Stimulated activated CD8-positive, alpha-beta memory T cell treated with anti-CD3 and anti-CD28 coated beads, Interleukin-7, amount 100 ng/mL, for 4 hours (primary cell): ENCODE measurements at regions not wholly inside any gene's neighbourhood (a gene's known extent, or its start where the extent isn't known, plus 50 kb on each side); places are given as distances from the start of the nearest gene placed in this dataset.

ENCODE experiments used
- DNase-seq, 2 donors: peaks; one replicate each; pipeline ENCODE4 v3.0.0-alpha.2; 2020; ENCODE audit warnings: low read depth in 2 of 2

DNA sequence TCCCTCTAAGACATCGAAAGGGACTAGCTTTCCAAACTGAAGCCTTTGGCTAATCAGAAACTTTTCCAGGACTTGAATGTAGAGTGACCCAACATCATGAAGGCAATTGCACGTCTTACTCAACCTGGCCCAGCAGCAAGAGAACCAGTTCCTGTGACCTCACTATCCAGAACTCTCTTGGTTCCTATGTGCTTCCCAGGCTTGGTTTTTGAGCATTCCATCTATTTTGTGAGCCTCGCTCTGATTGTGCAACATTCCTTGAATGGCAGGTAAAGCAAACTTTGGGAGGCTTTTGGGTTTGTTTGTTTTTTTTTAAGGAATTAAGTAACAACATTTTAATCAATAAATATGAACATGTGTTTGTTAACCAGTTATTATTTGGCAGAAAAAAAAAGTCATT lies 183.6 kb upstream of the EGLN3 start:
- no peak for DNase-seq

DNA sequence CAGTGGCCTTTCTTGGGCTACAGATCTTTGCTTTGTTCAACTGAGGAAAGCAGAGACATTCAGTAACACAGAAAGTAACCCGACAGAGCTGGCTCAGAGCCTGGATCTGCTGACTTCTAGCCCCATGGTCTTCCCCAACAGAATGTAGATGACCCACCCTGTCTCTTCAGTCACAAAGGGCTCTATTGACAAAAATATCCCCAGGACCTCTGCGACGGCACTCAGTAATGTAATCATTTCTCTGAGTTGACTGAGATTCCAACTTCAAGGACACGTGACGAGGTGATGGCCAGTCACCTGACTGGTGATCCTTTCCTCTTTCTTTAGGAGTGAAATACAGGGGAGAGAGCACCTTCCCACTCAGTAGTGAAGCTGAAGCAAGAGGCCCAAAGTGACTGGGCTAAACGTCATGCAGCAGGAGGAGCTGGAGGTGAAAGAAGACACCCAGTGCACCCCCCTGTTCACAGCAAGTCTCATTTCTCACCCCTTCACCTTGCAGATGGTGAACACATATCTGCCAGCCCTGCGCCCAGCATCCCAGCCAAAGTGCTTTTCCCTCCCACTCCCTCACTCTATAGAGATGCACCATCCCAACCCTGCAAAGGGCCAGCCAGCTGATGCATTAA lies 179.2 kb upstream of the EGLN3 start:
- DNase-seq = no peak

DNA sequence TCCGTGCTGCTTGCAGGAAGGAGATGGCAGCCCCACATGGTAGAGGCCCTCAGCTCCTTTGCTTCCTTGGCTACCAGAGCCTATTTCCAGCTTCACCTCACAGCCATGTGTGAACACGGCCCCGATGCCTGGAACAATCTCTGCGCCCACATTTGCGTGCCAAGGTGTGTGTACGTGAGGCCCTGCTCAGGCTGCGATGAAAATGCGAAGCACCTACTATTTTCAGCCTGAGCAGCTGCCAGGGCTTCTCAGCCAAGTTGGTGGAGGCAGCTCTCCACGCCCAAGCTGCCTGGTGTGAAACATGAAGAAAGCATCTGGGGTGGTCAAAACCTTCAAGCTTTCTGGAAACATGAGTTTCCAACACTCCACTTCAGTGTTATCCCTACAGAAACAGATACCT lies 177.8 kb upstream of the EGLN3 start:
- DNase-seq = no peak

DNA sequence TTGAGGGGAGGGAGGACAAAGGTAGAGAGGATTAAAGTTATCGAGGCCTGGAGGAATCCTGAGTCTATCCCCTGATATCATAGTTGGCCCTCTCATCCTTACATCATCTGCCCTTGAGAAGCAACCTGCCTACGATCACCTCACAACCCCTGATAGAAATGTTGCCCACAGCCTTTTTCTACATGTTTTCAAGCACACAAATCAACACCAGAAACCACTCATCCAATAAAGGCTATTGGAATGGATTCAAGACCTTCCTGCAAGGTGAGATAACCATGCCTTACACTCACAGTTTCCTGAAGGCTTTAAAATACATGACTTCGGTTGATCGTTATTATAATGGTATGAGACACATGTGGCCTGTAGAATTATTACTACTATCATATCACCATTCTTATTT lies 175.7 kb upstream of the EGLN3 start:
- no peak for DNase-seq

DNA sequence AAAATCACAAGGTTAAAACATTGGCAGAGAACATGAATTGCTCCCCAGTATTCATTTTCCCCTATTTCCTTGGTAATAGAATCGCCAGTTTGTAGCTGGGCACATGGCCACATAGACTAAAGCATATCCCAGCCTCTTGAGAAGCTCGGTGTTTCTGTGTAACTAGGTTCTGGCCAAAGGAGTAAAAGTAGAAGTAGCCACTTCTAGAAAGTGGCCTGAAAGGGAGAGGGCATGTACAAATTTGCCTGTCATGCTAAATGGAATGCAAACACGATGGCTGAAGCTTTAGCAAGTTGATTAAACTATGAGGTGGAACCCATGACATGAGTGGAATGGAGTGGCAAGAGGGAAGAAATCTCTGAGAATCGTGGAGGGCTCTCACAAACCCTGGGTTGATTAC lies 173.7 kb upstream of the EGLN3 start:
- no peak for DNase-seq

DNA sequence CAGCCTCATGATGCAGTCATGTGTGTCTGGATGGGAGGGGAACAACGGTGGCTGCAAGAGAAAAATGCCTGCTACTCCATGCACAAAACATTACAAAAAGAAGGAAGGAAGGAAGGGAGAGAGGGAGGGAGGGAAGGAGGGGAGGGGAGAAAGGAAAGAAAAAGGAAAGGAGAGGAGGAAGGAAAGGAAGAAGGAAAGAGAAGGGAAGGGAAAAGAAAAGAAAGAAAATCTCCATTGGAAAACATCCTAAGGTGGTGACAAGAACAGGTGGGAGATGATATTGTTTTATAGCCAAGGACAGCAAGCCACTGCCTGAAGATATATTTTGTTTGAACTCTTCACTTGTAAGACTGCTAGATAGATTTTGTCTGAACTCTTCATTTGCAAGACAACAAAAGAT lies 171.8 kb upstream of the EGLN3 start:
- DNase-seq = no peak

DNA sequence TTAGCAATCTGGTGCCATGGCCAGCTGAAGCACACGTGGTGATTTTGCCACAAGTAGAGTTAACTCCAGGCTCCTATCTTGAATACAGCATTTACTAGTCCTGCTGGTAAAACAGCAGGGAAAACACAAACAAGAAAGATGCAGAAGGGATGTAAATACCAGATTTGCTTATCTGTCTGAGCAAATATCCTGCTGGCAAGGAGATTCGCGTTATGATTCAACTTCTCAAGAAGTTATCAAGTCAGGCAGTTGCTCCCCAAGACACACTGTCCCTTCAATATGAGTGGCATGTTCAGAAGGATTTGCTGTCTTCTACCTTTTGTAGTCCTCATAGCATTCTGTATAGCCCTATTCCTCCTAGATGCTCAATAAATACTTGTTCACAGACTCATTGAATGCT lies 171.2 kb upstream of the EGLN3 start:
- DNase-seq = no peak

DNA sequence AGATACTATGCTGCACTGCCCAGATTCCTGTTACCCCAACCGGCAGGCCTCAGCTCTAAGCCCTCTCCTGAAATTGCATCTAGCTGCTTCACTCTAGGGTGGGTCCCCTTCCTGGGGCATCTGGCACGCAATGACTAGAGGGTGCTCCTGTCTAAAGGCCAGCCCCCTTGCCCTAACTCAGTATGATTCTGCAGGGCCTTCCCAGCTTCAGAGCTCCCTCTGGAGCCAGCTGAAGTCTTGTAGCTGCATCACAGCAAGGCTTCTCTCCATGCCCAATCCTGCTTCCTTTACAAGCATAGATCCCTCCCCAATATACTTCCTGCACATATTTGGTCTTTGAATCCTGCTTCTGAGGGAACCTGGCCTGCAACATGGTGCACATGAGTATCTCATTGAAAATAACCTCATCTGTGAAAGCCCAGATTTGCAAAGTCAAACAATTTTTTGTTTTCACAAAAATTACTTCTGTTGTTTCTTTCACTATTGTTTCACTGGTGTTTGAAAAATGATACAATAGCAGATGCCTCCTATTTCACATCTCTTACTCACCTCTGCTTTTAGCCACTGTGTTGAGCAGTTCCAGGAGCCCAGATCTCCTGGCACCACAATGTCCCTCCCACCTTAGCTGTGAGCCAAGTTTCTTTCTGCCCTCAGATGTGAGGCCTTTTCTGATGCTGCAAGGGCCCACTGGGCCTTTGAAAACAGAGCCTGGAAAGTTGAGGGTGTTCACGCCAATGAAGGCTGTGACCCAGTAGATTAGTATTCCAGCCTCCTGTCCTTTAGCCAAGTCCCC lies 169.5 kb upstream of the EGLN3 start:
- DNase-seq = no peak

DNA sequence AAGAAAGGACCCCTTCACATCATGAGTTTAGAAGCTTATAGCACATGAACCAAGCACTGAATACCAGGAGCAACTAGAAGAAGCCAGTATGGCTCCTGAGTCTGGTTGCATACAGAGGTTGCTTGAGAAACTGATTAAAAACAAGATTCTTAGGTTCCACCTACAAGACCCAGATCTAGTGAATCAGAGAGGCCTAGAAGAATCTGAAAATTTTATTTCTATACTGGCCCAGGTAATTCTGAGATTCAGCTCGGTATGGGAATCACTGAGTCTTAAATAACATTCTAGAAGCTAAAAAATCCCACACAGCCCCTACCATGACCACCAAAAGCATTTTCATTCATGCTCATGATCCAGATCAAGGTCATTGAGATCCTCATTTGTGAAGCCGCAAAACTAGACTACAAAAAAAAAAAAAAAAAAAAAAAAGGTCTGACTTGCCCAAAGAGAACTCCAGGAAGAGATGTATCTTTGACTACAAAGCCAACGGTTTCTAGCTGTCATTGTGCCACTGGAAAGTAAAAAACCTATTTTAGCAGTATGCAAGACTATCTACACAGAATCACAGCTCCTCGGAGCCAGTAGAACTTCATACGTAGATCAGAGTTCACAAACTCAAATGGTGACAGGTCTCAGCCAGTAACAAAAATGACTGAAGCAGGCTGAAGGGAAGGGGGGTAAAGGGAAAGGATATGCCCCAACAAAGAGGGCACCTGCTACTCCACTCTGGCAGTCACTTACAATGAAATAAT lies 168.4 kb upstream of the EGLN3 start:
- no peak for DNase-seq

DNA sequence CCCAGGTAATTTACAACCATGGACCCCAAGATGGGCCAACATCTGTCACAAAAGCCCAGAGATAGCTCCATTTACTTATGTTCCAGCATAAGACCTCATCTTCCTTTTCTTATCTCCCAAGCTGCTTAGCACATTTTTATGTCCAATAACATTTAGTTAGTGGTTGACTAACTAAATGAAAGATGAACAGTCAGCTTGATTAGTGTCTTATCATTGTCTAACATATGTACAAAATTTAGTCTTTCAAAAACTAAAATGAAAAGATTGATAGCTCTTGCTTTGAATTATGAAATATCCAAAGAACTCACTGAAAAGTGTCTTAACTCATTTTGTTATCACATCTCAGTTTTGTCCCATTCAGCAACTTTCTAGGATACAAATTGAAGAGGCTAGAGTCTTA lies 163.1 kb upstream of the EGLN3 start:
- DNase-seq = no peak

DNA sequence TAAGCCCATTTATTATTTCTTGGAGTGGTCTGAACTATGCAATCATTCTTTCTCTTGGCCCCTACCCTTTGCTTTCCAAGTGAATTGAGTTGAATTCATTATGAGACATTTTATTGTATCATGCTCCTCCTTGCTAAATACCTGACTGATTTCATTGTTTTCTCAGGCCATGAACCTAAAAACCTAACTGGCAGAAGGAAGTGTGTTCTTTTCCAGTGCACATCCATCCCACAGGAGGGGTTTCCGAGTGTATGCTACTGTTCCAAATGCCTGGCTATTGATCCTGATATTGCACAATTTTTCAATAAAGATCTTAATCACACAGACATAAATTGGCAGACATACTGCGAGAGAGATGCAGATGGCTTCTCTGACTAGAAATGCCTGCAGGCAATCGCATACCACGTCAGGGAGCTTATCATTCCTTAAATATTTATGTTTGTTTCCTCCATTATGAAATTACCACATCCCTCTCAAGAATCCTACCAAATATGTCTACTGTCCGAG lies 162.2 kb upstream of the EGLN3 start:
- no peak for DNase-seq

DNA sequence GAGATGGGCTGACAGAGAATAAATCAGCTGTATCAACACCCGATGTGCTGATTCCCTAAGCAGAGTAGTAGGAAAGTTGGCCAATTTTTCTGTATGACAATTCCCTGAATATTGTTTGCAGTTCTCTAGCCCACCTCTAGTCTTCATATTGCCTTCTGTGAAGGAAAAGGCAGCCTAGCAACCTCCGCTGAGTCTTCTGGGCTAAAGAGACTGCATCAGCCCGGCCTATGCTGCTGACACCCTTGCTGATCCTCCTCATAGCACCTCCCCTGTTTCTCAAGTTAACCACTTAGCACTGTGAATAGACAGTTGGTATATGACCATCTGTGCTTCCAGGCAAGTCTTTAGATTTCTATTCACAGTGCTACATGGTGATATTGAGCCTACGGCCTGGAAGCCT lies 161.1 kb upstream of the EGLN3 start:
- no peak for DNase-seq

DNA sequence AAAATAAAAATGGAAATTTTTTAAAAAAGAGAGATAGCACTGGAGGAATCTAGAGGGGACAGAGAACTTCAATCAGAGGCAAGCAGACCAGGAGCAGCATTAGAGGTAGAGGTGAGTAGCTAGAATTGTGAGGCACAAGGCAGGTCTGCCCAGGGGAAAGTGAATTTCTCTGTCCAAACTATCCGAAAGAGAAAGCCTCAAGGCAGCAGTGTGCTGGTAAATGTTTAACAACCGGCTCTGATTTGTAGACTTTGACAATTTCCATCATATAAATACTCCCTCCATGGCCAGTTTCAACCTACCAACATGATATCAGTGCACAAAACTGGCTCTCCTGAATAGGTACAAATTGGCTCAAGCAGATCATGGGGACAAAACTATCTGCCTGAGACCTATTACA lies 160.6 kb upstream of the EGLN3 start:
- DNase-seq = no peak

DNA sequence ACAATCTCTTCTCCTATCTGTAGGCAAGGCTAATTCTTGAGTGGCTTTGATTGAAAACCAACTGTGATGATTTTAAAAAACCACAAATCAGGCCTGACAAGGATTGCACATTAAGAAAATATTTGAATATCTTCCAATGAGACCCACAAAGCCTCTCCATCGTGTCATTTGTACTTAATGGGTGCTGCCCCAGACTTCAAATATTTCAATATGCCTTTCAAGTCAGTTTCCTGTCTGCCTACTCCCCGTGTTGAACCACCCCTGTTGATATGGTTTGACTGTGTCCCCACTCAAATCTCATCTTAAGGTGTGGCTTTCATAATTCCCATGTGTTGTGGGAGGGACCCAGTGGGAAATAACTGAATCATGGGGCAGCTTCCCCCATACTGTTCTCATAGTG lies 159.7 kb upstream of the EGLN3 start:
- DNase-seq = no peak

DNA sequence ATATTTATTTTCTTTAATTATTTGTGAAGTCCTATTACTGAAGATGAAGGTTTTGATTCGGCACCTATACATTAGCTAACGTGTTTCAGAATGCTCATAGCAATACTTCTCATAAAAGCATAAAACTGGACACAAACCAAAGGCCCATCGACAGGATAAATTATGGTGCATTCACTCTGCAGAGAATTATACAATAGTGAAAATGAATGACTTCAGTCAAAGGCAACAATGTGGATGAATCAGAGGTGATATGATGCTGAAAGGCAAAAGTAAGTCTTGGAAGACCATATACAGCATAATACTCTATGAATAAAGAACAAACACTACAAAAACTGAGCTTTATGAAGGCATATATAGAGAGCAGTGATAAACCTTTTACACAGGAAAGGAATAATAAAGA lies 156.6 kb upstream of the EGLN3 start:
- no peak for DNase-seq

DNA sequence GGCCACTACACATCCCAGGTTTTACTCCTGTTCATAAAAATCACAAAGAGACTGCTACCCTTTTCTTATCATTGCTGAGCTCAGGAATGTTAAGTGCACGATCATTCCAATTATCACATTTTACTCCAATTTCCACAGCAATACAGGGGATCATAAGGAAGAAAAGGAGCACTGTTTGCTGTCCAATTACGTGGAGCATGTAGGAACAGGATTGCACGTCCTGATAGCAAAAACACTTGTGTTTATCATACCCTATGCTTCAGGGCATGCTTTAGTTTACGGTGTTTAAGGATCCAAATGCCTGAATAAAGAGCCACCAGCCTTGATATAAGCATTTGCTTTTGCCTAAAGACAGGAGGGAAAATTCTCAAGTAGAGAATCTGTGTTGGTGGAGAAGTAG lies 155.4 kb upstream of the EGLN3 start:
- no peak for DNase-seq

DNA sequence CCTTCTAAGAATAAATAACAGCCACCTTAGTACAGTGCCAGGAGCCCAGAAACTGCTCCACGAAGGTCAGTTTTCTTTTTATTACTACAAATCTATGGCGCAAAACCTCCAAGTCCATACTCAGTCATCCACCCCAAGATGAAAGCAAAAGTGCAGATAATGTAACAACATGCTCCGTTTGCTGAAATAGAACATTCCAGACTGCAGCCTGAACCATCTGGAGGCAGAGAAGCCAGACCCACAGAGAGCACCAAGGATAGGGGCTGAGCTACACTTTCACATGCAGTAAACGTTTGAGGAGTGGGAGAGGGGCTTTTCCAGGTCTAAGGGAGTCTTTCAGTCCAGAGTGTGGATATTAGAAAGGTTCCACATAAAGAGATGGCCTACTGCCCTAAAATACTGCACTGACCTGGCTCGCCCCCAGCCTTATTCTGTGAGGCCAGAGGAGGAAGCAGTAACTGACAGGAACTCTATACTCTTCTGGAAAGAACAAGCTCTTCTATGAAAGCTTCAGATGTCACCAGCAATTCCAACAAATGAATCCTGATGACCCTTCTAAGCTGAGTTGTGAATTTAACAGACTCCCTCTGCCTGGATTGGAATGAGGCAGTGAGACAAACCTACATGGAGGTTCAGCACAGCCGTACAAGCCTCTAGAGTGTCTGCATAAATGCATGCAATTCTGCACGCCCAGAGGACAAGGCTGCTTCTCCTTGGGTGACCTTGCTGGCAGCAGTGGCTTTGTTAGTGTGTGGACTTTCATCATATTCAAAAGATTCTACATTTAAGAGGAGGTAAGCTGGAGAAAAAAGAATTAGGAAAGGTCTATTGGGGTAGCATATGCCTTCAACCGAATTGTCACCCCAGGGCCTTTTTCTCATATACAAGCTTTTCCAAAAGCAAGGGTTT lies 153.9 kb upstream of the EGLN3 start:
- DNase-seq = no peak

DNA sequence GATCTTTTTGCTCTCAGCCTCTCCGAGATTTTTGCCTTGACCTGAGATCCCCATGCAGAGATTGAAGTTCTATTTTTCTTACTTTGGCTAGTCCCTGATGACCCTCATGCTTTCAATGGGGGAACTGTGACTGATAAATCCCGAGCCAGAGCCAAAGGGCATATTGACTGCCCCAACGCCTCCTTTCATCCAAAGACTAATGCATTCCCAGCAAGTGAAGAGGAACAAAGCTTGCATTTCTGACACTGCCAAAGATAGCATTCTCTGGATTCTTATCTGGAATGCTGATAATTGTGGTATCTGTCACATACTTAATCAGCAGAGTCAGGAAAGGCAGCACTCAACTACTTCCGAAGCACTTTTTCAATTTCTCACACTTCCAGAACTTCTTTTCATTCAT lies 152.3 kb upstream of the EGLN3 start:
- no peak for DNase-seq

DNA sequence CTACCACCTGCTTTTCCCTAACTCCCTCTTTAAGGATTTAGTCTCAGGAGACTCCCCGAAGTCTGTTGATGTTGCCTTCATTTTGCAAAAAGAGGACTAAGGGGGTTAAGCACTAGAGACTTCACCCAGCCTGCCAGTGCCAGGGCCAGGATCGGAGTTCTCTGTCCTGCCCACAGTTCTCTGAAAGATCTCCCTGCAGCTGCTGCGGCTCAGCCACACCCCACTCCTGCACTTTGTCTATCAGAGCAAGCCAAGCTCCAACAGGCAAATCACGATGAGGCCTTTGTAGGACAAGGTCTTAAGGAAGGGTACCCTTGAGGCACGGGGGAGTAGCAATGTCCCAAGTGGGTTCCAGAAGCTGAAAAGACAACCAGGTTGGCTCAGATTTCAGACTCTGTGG lies 148.8 kb upstream of the EGLN3 start:
- DNase-seq = no peak

DNA sequence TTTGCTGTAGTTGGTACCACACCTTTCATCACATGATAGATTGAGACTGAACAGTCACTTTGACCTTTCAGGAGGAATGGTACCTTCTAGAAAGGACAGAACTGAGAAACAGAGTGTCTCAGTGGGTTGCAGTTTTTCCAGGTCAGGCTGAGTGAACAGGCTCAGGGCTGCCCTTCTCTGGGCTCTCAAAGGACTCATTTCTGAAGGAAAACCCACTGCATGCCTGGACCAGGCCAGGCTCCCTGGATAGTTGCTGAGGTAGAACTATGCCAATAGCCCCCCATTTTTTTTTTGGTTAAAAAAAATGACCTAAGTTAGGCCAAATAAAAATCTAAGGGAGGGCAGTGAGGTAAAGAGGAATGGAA lies 148.1 kb upstream of the EGLN3 start:
- no peak for DNase-seq

DNA sequence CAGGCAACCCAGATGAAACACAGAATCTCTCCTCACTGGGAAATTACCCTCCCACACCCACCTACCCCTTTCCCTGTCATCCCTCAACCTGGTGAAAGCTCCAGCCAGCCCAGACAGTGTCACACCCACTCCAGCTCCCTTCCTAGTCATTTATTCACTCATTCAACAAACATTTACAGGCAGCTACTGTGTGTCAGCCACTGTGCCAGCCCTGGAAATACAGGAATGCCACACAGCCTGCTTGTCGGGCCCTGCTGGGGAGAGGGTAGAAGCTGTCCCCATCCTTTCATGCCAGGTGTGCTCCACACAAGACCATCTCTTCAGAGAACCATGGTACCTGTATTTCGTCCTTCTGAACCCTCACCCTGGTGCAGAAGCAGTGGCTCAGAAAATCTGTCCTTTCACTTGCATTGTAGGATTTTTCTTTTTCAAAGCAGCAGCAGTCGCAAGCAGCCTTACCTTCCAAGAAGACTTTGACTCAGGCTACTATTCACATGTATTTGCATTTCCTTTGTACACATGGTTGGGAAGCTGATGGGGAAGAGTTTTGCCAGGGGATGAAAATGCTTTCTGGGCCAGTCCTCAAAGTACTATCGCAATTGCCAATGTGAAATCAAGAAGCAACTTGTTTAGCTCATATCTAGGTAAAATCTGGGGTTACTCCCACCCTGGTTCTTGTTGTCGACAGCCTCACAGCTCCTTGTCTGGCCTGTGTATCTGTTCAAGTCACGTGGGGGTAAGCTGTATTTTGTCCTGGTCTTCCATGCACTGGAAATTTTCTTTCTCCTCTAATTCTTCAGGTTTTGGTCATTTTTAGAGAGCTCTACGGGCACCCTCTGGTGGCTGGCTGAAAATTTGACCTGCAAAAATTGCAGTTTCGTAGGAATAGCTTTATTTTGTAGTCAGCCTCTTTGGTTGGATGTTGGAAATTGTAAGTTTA lies 147.4 kb upstream of the EGLN3 start:
- DNase-seq = no peak
